SK-N-SH (cell line): ENCODE measurements at regions not wholly inside any gene's neighbourhood (a gene's known extent, or its start where the extent isn't known, plus 50 kb on each side); places are given as distances from the start of the nearest gene placed in this dataset.

Source experiments
- CTCF ChIA-PET: fragments of 300-600, 350-600 bp; formaldehyde crosslinking; extraction: SDS; loops from one replicate; lab custom pipeline; 2021; lab: Yijun Ruan, JAX
- POLR2A ChIA-PET: fragments of 350-600 bp; sonication (Branson Sonifier 250); formaldehyde crosslinking; extraction: SDS; loops from one replicate; lab custom pipeline; 2020; ENCODE audit warnings: antibody characterized with exemption, inconsistent platforms; lab: Yijun Ruan, JAX
- DNase-seq: peaks from one replicate; pipeline ENCODE4 v3.0.0; 2012
- H2AFZ ChIP-seq: fragments of 200-600 bp; sonication (generic); 2 replicates; pipeline ENCODE4 v1.8.1; 2016; ENCODE audit warnings: antibody characterized with exemption, mild to moderate bottlenecking, low read depth
- H3F3A ChIP-seq: fragments of 200-600 bp; sonication (generic); replicated peaks from 2 replicates; pipeline ENCODE3; 2016; ENCODE audit warnings: antibody characterized with exemption, mild to moderate bottlenecking; ENCODE audit not compliant: insufficient read depth
- H3K27ac ChIP-seq, 2 experiments: fragments of 200-500 bp in 1 of 2; fragments of 200-600 bp in 1 of 2; sonication (Bioruptor generic) in 1 of 2; sonication (generic), shearing (Covaris generic) in 1 of 2; 2 replicates each; pipeline versions ENCODE4 v1.5.1 to v1.6.1; 2014 to 2016; ENCODE audit warnings: low read depth in 2 of 2, inconsistent platforms in 1 of 2, low read length in 1 of 2, mild to moderate bottlenecking in 1 of 2, mixed read lengths in 1 of 2
- H3K27me3 ChIP-seq: fragments of 200-600 bp; sonication (generic), shearing (Covaris generic); 2 replicates; pipeline ENCODE4 v1.6.1; 2016; ENCODE audit warnings: mixed run types; ENCODE audit not compliant: insufficient read depth
- H3K36me3 ChIP-seq, 2 experiments: fragments of 200-500 bp in 1 of 2; fragments of 200-600 bp in 1 of 2; sonication (Bioruptor generic) in 1 of 2; sonication (generic) in 1 of 2; replicated peaks in 1 of 2; 2 replicates each; pipeline versions ENCODE3 to v1.5.1; 2014 to 2016; ENCODE audit warnings: low read length in 1 of 2, mild to moderate bottlenecking in 1 of 2; ENCODE audit not compliant: insufficient read depth in 2 of 2, control insufficient read depth in 1 of 2
- H3K4me1 ChIP-seq, 2 experiments: fragments of 200-500 bp in 1 of 2; fragments of 200-600 bp in 1 of 2; sonication (Bioruptor generic) in 1 of 2; sonication (generic), shearing (Covaris generic) in 1 of 2; 2 replicates each; pipeline versions ENCODE4 v1.5.1 to v1.6.1; 2014 to 2016; ENCODE audit warnings: low read depth in 1 of 2, low read length in 1 of 2, mixed run types in 1 of 2; ENCODE audit not compliant: insufficient read depth in 2 of 2, control insufficient read depth in 1 of 2
- H3K4me2 ChIP-seq: fragments of 200-600 bp; sonication (generic), shearing (Covaris generic); 2 replicates; pipeline ENCODE4 v1.6.1; 2017; ENCODE audit warnings: mixed run types
- H3K4me3 ChIP-seq, 2 experiments: fragments of 200-500 bp in 1 of 2; fragments of 200-600 bp in 1 of 2; sonication (Bioruptor generic) in 1 of 2; sonication (generic), shearing (Covaris generic) in 1 of 2; 2 replicates each; pipeline versions ENCODE4 v1.5.1 to v1.8.1; 2014 to 2016; ENCODE audit warnings: low read depth in 2 of 2, inconsistent platforms in 1 of 2, low read length in 1 of 2, mild to moderate bottlenecking in 1 of 2, mixed read lengths in 1 of 2, moderate library complexity in 1 of 2
- H3K79me2 ChIP-seq: fragments of 200-600 bp; sonication (generic); 2 replicates; pipeline ENCODE4 v1.8.1; 2017; ENCODE audit warnings: mild to moderate bottlenecking; ENCODE audit not compliant: insufficient read depth
- H3K9ac ChIP-seq: fragments of 200-600 bp; sonication (generic); 2 replicates; pipeline ENCODE4 v1.6.1; 2017; ENCODE audit warnings: mixed run types
- H3K9me2 ChIP-seq: fragments of 200-600 bp; sonication (generic); 2 replicates; pipeline ENCODE4 v1.6.1; 2017; ENCODE audit warnings: mixed run types
- H3K9me3 ChIP-seq: fragments of 200-600 bp; sonication (generic); 2 replicates; pipeline ENCODE4 v1.6.1; 2017; ENCODE audit warnings: mixed run types, mild to moderate bottlenecking, moderate library complexity
- H4K20me1 ChIP-seq: fragments of 200-600 bp; sonication (generic); 2 replicates; pipeline ENCODE4 v1.6.1; 2017; ENCODE audit warnings: mild to moderate bottlenecking, mixed run types; ENCODE audit not compliant: insufficient read depth
- EP300 ChIP-seq, 2 experiments: IDR thresholded peaks; 2 replicates each; pipeline versions ENCODE4 v1.4.0 to v1.6.1; 2012; ENCODE audit warnings: borderline replicate concordance in 1 of 2, low read depth in 1 of 2, low read length in 1 of 2
- FOSL2 ChIP-seq: IDR thresholded peaks from 2 replicates; pipeline ENCODE4 v1.4.0; 2012; ENCODE audit warnings: low read depth, mild to moderate bottlenecking, moderate library complexity, borderline replicate concordance
- FOXJ3 ChIP-seq: sonication (generic); formaldehyde crosslinking; IDR thresholded peaks from 2 replicates; pipeline ENCODE4 v1.5.1; 2020; ENCODE audit warnings: mild to moderate bottlenecking, missing genetic modification reagents
- FOXM1 ChIP-seq: IDR thresholded peaks from 2 replicates; pipeline ENCODE4 v1.4.0; 2012; ENCODE audit warnings: low read depth, mild to moderate bottlenecking
- GABPA ChIP-seq: IDR thresholded peaks from 2 replicates; pipeline ENCODE4 v1.4.0; 2012; ENCODE audit warnings: low read depth, mild to moderate bottlenecking
- MXI1 ChIP-seq: IDR thresholded peaks from 2 replicates; pipeline ENCODE4 v1.6.1; 2012; ENCODE audit warnings: mild to moderate bottlenecking, low read depth, low read length, improper control_type of control experiment
- NFIC ChIP-seq: IDR thresholded peaks from 2 replicates; pipeline ENCODE4 v1.4.0; 2012; ENCODE audit warnings: borderline replicate concordance
- POLR2AphosphoS5 ChIP-seq: IDR thresholded peaks from 2 replicates; pipeline ENCODE4 v1.6.1; 2012; ENCODE audit warnings: low read depth, low read length
- RCOR1 ChIP-seq: fragments of 150-350 bp; IDR thresholded peaks from 2 replicates; pipeline ENCODE4 v1.6.1; 2017; ENCODE audit warnings: antibody characterized with exemption, low read length
- RFX5 ChIP-seq: IDR thresholded peaks from 2 replicates; pipeline ENCODE4 v1.6.1; 2012; ENCODE audit warnings: mild to moderate bottlenecking, improper control_type of control experiment, low read length
- SIN3A ChIP-seq: IDR thresholded peaks from 2 replicates; pipeline ENCODE4 v1.6.1; 2012; ENCODE audit warnings: low read depth, mild to moderate bottlenecking, low read length, moderate library complexity, borderline replicate concordance
- SMC3 ChIP-seq: IDR thresholded peaks from 2 replicates; pipeline ENCODE4 v1.6.1; 2012; ENCODE audit warnings: low read depth, low read length, improper control_type of control experiment
- TEAD4 ChIP-seq: IDR thresholded peaks from 2 replicates; pipeline ENCODE4 v1.4.0; 2012; ENCODE audit warnings: mild to moderate bottlenecking, borderline replicate concordance; ENCODE audit not compliant: insufficient read depth
- YY1 ChIP-seq: IDR thresholded peaks from 2 replicates; pipeline ENCODE4 v1.4.0; 2012; ENCODE audit warnings: low read depth, mild to moderate bottlenecking
- WGBS: methylation state at CpG from one replicate; pipeline ENCODE4 v1.1.6; 2017; ENCODE audit warnings: low lambda C conversion rate; 5-methylcytosine and 5-hydroxymethylcytosine counted together
- TF ChIP-seq, protein P1 (sequence below): IDR thresholded peaks from 2 replicates; pipeline ENCODE4 v1.4.0; 2012; ENCODE audit warnings: low read depth, borderline replicate concordance
- TF ChIP-seq, protein P2 (sequence below): IDR thresholded peaks from 2 replicates; pipeline ENCODE4 v1.4.0; 2012; ENCODE audit warnings: low read depth, borderline replicate concordance
- TF ChIP-seq, protein P3 (sequence below): IDR thresholded peaks from 2 replicates; pipeline ENCODE4; 2012
- TF ChIP-seq, protein P4 (sequence below): IDR thresholded peaks from 2 replicates; pipeline ENCODE4 v1.4.0; 2012; ENCODE audit warnings: low read depth
- TF ChIP-seq, protein P5 (sequence below): fragments of 150-350 bp; IDR thresholded peaks from 2 replicates; pipeline ENCODE4 v1.6.1; 2016; ENCODE audit warnings: mild to moderate bottlenecking, low read depth, low read length
- TF ChIP-seq, protein P6 (sequence below): fragments of 200-600 bp; sonication (generic); IDR thresholded peaks from 2 replicates; pipeline ENCODE4 v1.6.1; 2017; ENCODE audit warnings: antibody characterized with exemption, mild to moderate bottlenecking, moderate library complexity

DNA sequence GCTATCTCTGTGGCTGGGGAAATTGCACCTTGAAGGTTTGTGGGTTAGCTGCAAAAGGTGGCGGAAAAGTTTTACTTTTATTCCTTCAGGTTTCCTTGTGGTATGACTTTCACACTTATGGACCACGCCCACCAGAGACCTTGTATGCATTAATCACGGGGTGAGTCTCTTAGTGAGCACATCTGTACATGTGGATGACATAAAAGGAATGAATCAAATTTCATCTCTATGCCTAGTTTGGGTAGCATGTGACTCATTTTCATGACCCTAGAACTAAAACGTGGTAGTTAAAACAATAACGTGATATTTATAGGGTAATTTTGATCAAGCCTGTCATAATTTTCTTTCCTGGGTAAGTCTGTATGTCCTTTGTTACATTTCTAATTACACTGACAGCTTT is 141.7 kb downstream of the PDCD6IP start:
- H4K20me1 ChIP-seq, result no peaks in the 10 kb centered on the region
- no peak overlapping the region for H3K4me3 ChIP-seq
- no peaks in the 10 kb centered on the region for H3K36me3 ChIP-seq
- H2AFZ ChIP-seq, result no peak overlapping the region
- no peaks in the 10 kb centered on the region for H3K79me2 ChIP-seq
- WGBS, result 37% methylated on average over 5 of the region's 5 CpGs
- TF ChIP-seq NFIC, result no peak
- TF ChIP-seq, protein P1, sequence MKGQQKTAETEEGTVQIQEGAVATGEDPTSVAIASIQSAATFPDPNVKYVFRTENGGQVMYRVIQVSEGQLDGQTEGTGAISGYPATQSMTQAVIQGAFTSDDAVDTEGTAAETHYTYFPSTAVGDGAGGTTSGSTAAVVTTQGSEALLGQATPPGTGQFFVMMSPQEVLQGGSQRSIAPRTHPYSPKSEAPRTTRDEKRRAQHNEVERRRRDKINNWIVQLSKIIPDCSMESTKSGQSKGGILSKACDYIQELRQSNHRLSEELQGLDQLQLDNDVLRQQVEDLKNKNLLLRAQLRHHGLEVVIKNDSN, result no peak
- no peak for TF ChIP-seq MXI1
- no peak for TF ChIP-seq TEAD4
- TF ChIP-seq FOSL2, result no peak
- TF ChIP-seq EP300 (IDR thresholded peaks at IDR 0.05; ENCODE audit: borderline replicate concordance in 1 of 2, low read depth in 1 of 2, low read length in 1 of 2), result no peak
- no peak for TF ChIP-seq SIN3A
- TF ChIP-seq FOXM1, result no peak
- TF ChIP-seq RFX5, result no peak
- TF ChIP-seq, protein P2, sequence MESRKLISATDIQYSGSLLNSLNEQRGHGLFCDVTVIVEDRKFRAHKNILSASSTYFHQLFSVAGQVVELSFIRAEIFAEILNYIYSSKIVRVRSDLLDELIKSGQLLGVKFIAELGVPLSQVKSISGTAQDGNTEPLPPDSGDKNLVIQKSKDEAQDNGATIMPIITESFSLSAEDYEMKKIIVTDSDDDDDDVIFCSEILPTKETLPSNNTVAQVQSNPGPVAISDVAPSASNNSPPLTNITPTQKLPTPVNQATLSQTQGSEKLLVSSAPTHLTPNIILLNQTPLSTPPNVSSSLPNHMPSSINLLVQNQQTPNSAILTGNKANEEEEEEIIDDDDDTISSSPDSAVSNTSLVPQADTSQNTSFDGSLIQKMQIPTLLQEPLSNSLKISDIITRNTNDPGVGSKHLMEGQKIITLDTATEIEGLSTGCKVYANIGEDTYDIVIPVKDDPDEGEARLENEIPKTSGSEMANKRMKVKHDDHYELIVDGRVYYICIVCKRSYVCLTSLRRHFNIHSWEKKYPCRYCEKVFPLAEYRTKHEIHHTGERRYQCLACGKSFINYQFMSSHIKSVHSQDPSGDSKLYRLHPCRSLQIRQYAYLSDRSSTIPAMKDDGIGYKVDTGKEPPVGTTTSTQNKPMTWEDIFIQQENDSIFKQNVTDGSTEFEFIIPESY, result no peak
- TF ChIP-seq, protein P3, sequence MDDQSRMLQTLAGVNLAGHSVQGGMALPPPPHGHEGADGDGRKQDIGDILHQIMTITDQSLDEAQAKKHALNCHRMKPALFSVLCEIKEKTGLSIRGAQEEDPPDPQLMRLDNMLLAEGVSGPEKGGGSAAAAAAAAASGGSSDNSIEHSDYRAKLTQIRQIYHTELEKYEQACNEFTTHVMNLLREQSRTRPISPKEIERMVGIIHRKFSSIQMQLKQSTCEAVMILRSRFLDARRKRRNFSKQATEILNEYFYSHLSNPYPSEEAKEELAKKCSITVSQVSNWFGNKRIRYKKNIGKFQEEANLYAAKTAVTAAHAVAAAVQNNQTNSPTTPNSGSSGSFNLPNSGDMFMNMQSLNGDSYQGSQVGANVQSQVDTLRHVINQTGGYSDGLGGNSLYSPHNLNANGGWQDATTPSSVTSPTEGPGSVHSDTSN, result no peak
- TF ChIP-seq, protein P4, sequence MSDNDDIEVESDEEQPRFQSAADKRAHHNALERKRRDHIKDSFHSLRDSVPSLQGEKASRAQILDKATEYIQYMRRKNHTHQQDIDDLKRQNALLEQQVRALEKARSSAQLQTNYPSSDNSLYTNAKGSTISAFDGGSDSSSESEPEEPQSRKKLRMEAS, result no peak
- TF ChIP-seq POLR2AphosphoS5, result no peak
- no peaks in the 10 kb centered on the region for H3K9me3 ChIP-seq
- H3K4me2 ChIP-seq, result no peak overlapping the region
- CTCF ChIA-PET, result interaction anchor here (1.1 to 1.3 kb wide), 2 partner anchors 9 to 17 kb away, joined by 3 read pairs; no protein-coding TSS in a partner anchor
- no peaks in the 10 kb centered on the region for H3K27me3 ChIP-seq
- no peaks in the 10 kb centered on the region for H3K9me2 ChIP-seq
- H3K4me1 ChIP-seq, result peaks cover 7 to 14% of the 10 kb centered on the region in 2 experiments; a peak in 2 of 4 replicates
- H3K9ac ChIP-seq, result no peak overlapping the region
- H3F3A ChIP-seq, result no peaks in the 10 kb centered on the region
- POLR2A ChIA-PET, result no interaction called here
- no peak overlapping the region for H3K27ac ChIP-seq
- DNase-seq, result no peak

DNA sequence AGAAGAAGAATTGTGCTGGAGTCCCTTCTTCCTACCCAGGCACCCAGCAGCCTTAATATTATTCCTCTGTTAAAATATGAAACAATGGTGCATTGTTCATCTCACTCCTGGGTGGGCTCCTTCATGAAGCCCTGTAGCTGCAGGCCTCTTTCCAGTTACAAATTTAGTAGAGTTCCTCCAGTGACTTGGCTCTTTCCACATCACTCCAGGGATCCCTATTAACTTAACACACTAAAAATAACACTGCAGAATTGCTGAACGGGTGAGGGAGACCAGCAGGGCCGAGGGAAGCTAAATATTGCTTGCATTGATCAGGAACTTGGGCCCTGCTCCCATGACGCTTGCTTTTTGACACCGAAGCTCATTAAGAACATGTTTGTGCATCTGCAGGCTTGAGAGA is 142.3 kb downstream of the PDCD6IP start:
- Histone ChIP-seq H3K27me3 (no peaks in the 10 kb centered on the region), H3K9me2 (no peaks in the 10 kb centered on the region), H3K27ac (no peak overlapping the region), H3K9me3 (no peaks in the 10 kb centered on the region), H2AFZ (no peak overlapping the region), H3K4me2 (no peak overlapping the region), H3K4me1 (peaks cover 7 to 14% of the 10 kb centered on the region in 2 experiments; a peak in 2 of 4 replicates), H4K20me1 (no peaks in the 10 kb centered on the region), H3K9ac (no peak overlapping the region), H3K36me3 (no peaks in the 10 kb centered on the region), H3K4me3 (no peak overlapping the region), H3F3A (no peaks in the 10 kb centered on the region), H3K79me2 (no peaks in the 10 kb centered on the region)
- CTCF ChIA-PET, result interaction anchor here (1.0 to 1.3 kb wide), 4 partner anchors 9 to 20 kb away, joined by 3 to 4 read pairs (median 3); no protein-coding TSS in a partner anchor
- WGBS, result 31% methylated on average over 4 of the region's 4 CpGs
- no peak for DNase-seq
- POLR2A ChIA-PET, result no interaction called here
- TF ChIP-seq SMC3 (no peak), FOXM1 (no peak), YY1 (no peak), FOXJ3 (CRISPR knock-in tag) (no peak), FOSL2 (no peak), RCOR1 (no peak), GABPA (no peak)
- TF ChIP-seq, protein P5, sequence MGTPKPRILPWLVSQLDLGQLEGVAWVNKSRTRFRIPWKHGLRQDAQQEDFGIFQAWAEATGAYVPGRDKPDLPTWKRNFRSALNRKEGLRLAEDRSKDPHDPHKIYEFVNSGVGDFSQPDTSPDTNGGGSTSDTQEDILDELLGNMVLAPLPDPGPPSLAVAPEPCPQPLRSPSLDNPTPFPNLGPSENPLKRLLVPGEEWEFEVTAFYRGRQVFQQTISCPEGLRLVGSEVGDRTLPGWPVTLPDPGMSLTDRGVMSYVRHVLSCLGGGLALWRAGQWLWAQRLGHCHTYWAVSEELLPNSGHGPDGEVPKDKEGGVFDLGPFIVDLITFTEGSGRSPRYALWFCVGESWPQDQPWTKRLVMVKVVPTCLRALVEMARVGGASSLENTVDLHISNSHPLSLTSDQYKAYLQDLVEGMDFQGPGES, result no peak
- TF ChIP-seq, protein P3, result no peak
- TF ChIP-seq, protein P6, sequence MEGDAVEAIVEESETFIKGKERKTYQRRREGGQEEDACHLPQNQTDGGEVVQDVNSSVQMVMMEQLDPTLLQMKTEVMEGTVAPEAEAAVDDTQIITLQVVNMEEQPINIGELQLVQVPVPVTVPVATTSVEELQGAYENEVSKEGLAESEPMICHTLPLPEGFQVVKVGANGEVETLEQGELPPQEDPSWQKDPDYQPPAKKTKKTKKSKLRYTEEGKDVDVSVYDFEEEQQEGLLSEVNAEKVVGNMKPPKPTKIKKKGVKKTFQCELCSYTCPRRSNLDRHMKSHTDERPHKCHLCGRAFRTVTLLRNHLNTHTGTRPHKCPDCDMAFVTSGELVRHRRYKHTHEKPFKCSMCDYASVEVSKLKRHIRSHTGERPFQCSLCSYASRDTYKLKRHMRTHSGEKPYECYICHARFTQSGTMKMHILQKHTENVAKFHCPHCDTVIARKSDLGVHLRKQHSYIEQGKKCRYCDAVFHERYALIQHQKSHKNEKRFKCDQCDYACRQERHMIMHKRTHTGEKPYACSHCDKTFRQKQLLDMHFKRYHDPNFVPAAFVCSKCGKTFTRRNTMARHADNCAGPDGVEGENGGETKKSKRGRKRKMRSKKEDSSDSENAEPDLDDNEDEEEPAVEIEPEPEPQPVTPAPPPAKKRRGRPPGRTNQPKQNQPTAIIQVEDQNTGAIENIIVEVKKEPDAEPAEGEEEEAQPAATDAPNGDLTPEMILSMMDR, result no peak
